Endothelial cell (in vitro differentiated cells): ENCODE measurements at regions not wholly inside any gene's neighbourhood (a gene's known extent, or its start where the extent isn't known, plus 50 kb on each side); places are given as distances from the start of the nearest gene placed in this dataset.

Source experiments
- DNase-seq: peaks from one replicate; pipeline ENCODE4 v3.0.0; 2021; ENCODE audit warnings: low spot score
- H3K27ac Mint-ChIP-seq: one replicate; pipeline ENCODE4 v1.8.0; 2021; ENCODE audit warnings: mixed read lengths, inconsistent platforms; ENCODE audit not compliant: unreplicated experiment
- H3K27me3 Mint-ChIP-seq: one replicate; pipeline ENCODE4 v1.8.0; 2021; ENCODE audit warnings: mild to moderate bottlenecking, moderate library complexity, mixed read lengths, inconsistent platforms; ENCODE audit not compliant: unreplicated experiment
- H3K36me3 Mint-ChIP-seq: one replicate; pipeline ENCODE4 v1.8.0; 2021; ENCODE audit warnings: mild to moderate bottlenecking, low read depth, mixed read lengths, inconsistent platforms; ENCODE audit not compliant: unreplicated experiment
- H3K4me1 Mint-ChIP-seq: one replicate; pipeline ENCODE4 v1.8.0; 2021; ENCODE audit warnings: mild to moderate bottlenecking, mixed read lengths, inconsistent platforms; ENCODE audit not compliant: unreplicated experiment
- H3K4me3 Mint-ChIP-seq: one replicate; pipeline ENCODE4 v1.8.0; 2021; ENCODE audit warnings: mild to moderate bottlenecking, mixed read lengths, inconsistent platforms; ENCODE audit not compliant: unreplicated experiment
- H3K9me3 Mint-ChIP-seq: one replicate; pipeline ENCODE4 v1.8.0; 2021; ENCODE audit warnings: mixed read lengths, inconsistent platforms; ENCODE audit not compliant: unreplicated experiment
- CTCF ChIP-seq: fragments of 200-600 bp; sonication (generic); IDR thresholded peaks from one replicate; pipeline ENCODE4 v1.5.0; 2021; ENCODE audit warnings: antibody characterized with exemption; ENCODE audit not compliant: unreplicated experiment

- Mint-ChIP-seq H3K4me1 (peaks cover 4% of the 10 kb centered on the region), H3K36me3 (no peaks in the 10 kb centered on the region), H3K4me3 (no peak overlapping the region), H3K9me3 (no peaks in the 10 kb centered on the region), H3K27ac (no peak overlapping the region), H3K27me3 (no peaks in the 10 kb centered on the region)
- no peak for DNase-seq
- no peak for TF ChIP-seq CTCF
Measured at GRCh38 chr5:115413651-115414050, 117.2 kb upstream of the CCDC112 start.

- no peak overlapping the region for H3K4me3 Mint-ChIP-seq
- no peaks in the 10 kb centered on the region for H3K27me3 Mint-ChIP-seq
- no peaks in the 10 kb centered on the region for H3K4me1 Mint-ChIP-seq
- H3K36me3 Mint-ChIP-seq, result no peaks in the 10 kb centered on the region
- no peak overlapping the region for H3K27ac Mint-ChIP-seq
- DNase-seq, result no peak
- no peaks in the 10 kb centered on the region for H3K9me3 Mint-ChIP-seq
- no peak for TF ChIP-seq CTCF
Measured at GRCh38 chr5:115409094-115409493, 112.6 kb upstream of the CCDC112 start.

- H3K27ac Mint-ChIP-seq, result no peak overlapping the region
- H3K9me3 Mint-ChIP-seq, result no peaks in the 10 kb centered on the region
- H3K27me3 Mint-ChIP-seq, result no peaks in the 10 kb centered on the region
- H3K4me1 Mint-ChIP-seq, result no peaks in the 10 kb centered on the region
- H3K4me3 Mint-ChIP-seq, result no peak overlapping the region
- DNase-seq, result no peak
- no peaks in the 10 kb centered on the region for H3K36me3 Mint-ChIP-seq
- no peak for TF ChIP-seq CTCF
Measured at GRCh38 chr5:115402822-115403577, 106.5 kb upstream of the CCDC112 start.

GRCh38 chr5:115402092-115402491, 105.6 kb upstream of the CCDC112 start:
- no peaks in the 10 kb centered on the region for H3K36me3 Mint-ChIP-seq
- DNase-seq, result no peak
- no peaks in the 10 kb centered on the region for H3K4me1 Mint-ChIP-seq
- no peaks in the 10 kb centered on the region for H3K9me3 Mint-ChIP-seq
- no peaks in the 10 kb centered on the region for H3K27me3 Mint-ChIP-seq
- no peak overlapping the region for H3K4me3 Mint-ChIP-seq
- no peak for TF ChIP-seq CTCF
- no peak overlapping the region for H3K27ac Mint-ChIP-seq

GRCh38 chr5:115398719-115399118, 102.3 kb upstream of the CCDC112 start:
- H3K36me3 Mint-ChIP-seq, result no peaks in the 10 kb centered on the region
- H3K4me3 Mint-ChIP-seq, result no peak overlapping the region
- no peaks in the 10 kb centered on the region for H3K27me3 Mint-ChIP-seq
- H3K27ac Mint-ChIP-seq, result no peak overlapping the region
- TF ChIP-seq CTCF, result no peak
- no peaks in the 10 kb centered on the region for H3K9me3 Mint-ChIP-seq
- no peaks in the 10 kb centered on the region for H3K4me1 Mint-ChIP-seq
- no peak for DNase-seq
